GM18868 (cell line): ENCODE measurements at regions not wholly inside any gene's neighbourhood (a gene's known extent, or its start where the extent isn't known, plus 50 kb on each side); places are given as distances from the start of the nearest gene placed in this dataset.
A peak's percentile ranks its signal among the peaks of the same experiment; 100 is the strongest.

Source experiments
- ATAC-seq: cut with Tn5 transposase; IDR thresholded peaks from one replicate; pipeline ENCODE4 v1.9.1; 2021; ENCODE audit warnings: mild to moderate bottlenecking, moderate library complexity; ENCODE audit not compliant: unreplicated experiment

GRCh38 chr16:51815523-51815922 lies 664.5 kb upstream of the SALL1 start:
- no peak for ATAC-seq

GRCh38 chr16:51814617-51815016 lies 663.5 kb upstream of the SALL1 start:
- ATAC-seq, result no peak

- ATAC-seq, result no peak
These were observed 662.5 kb upstream of the SALL1 start for GRCh38 chr16:51813609-51814008.

- no peak for ATAC-seq
These were observed 661.9 kb upstream of the SALL1 start for GRCh38 chr16:51812945-51813344.

- no peak for ATAC-seq
These were observed 656.5 kb upstream of the SALL1 start for GRCh38 chr16:51807551-51807950.

- ATAC-seq, result no peak
These were observed 650.6 kb upstream of the SALL1 start for GRCh38 chr16:51801635-51802034.

- ATAC-seq, result no peak
These were observed 646.7 kb upstream of the SALL1 start for GRCh38 chr16:51797669-51798259.

- ATAC-seq, result no peak
These were observed 628.2 kb upstream of the SALL1 start for GRCh38 chr16:51779240-51779639.

GRCh38 chr16:51773071-51773890 lies 622.2 kb upstream of the SALL1 start:
- no peak for ATAC-seq

GRCh38 chr16:51766739-51767138 lies 615.7 kb upstream of the SALL1 start:
- no peak for ATAC-seq

- no peak for ATAC-seq
These were observed 612.1 kb upstream of the SALL1 start for GRCh38 chr16:51763072-51763661.

GRCh38 chr16:51762081-51762996 lies 611.3 kb upstream of the SALL1 start:
- peak; percentile 97 for ATAC-seq

GRCh38 chr16:51761001-51761400 lies 609.9 kb upstream of the SALL1 start:
- ATAC-seq, result no peak

GRCh38 chr16:51759999-51760398 lies 608.9 kb upstream of the SALL1 start:
- no peak for ATAC-seq

GRCh38 chr16:51759329-51759728 lies 608.3 kb upstream of the SALL1 start:
- ATAC-seq, result no peak

GRCh38 chr16:51757921-51758479 lies 606.9 kb upstream of the SALL1 start:
- no peak for ATAC-seq

- ATAC-seq, result no peak
These were observed 606.4 kb upstream of the SALL1 start for GRCh38 chr16:51757505-51757904.

GRCh38 chr16:51757124-51757470 lies 606.0 kb upstream of the SALL1 start:
- ATAC-seq, result no peak

GRCh38 chr16:51756447-51757123 lies 605.5 kb upstream of the SALL1 start:
- ATAC-seq, result no peak

- ATAC-seq, result no peak
These were observed 604.7 kb upstream of the SALL1 start for GRCh38 chr16:51755577-51756355.
